IMR-90 (cell line): ENCODE measurements at regions not wholly inside any gene's neighbourhood (a gene's known extent, or its start where the extent isn't known, plus 50 kb on each side); places are given as distances from the start of the nearest gene placed in this dataset.

ENCODE experiments used
- ATAC-seq: fragments of 200-7000 bp; cut with Tn5 transposase; 2 replicates; pipeline ENCODE4 v1.9.1; 2020; ENCODE audit warnings: low read depth, mild to moderate bottlenecking, moderate library complexity
- BruUV-seq: library from RNA; stranded (reverse); fragments of 400-500 nt; replicated peaks from 2 replicates; lab custom pipeline; 2021; lab: Mats Ljungman, UMichigan
- CTCF ChIA-PET: fragments of 300-600 bp; formaldehyde crosslinking; extraction: SDS; loops from one replicate; lab custom pipeline; 2021; ENCODE audit warnings: antibody characterized with exemption; lab: Yijun Ruan, JAX
- POLR2A ChIA-PET: fragments of 300-600 bp; sonication (Branson Sonifier 250); formaldehyde crosslinking; loops from one replicate; lab custom pipeline; 2022; ENCODE audit warnings: antibody characterized with exemption; ENCODE audit not compliant: unreplicated experiment; lab: Charles Lee
- DNase-seq: peaks from one replicate; pipeline ENCODE4 v3.0.0; 2013
- H2AFZ ChIP-seq: replicated peaks from 2 replicates; pipeline ENCODE3; 2013; ENCODE audit warnings: low read length, mild to moderate bottlenecking; ENCODE audit not compliant: poor library complexity
- H2AK5ac ChIP-seq: 2 replicates; pipeline ENCODE4 v1.6.1; 2013; ENCODE audit warnings: low read depth, low read length, inconsistent platforms
- H2AK9ac ChIP-seq: replicated peaks from 2 replicates; pipeline ENCODE3; 2013; ENCODE audit warnings: mild to moderate bottlenecking, low read depth, low read length, moderate library complexity; ENCODE audit not compliant: poor library complexity
- H2BK120ac ChIP-seq: 2 replicates; pipeline ENCODE4 v1.6.1; 2013; ENCODE audit warnings: low read depth, low read length, inconsistent platforms
- H2BK15ac ChIP-seq: 3 replicates; pipeline ENCODE4 v1.6.1; 2013; ENCODE audit warnings: low read depth, low read length, inconsistent platforms
- H2BK20ac ChIP-seq: 2 replicates; pipeline ENCODE4 v1.6.1; 2013; ENCODE audit warnings: low read depth, mild to moderate bottlenecking, inconsistent platforms, low read length, moderate library complexity
- H2BK5ac ChIP-seq: 2 replicates; pipeline ENCODE4 v1.6.1; 2013; ENCODE audit warnings: mild to moderate bottlenecking, low read depth, low read length, inconsistent platforms; ENCODE audit not compliant: poor library complexity, severe bottlenecking
- H3K14ac ChIP-seq: replicated peaks from 2 replicates; pipeline ENCODE4 v1.6.1; 2013; ENCODE audit warnings: low read depth, low read length, inconsistent platforms
- H3K18ac ChIP-seq: 2 replicates; pipeline ENCODE4 v1.6.1; 2013; ENCODE audit warnings: low read depth, low read length, control low read depth
- H3K23ac ChIP-seq: 2 replicates; pipeline ENCODE4 v1.6.1; 2013; ENCODE audit warnings: low read depth, low read length, inconsistent platforms
- H3K27ac ChIP-seq: 2 replicates; pipeline ENCODE4 v1.5.1; 2013; ENCODE audit warnings: mild to moderate bottlenecking, control low read depth, low read length; ENCODE audit not compliant: insufficient read depth
- H3K27me3 ChIP-seq: 2 replicates; pipeline ENCODE4 v1.6.1; 2013; ENCODE audit warnings: low read length; ENCODE audit not compliant: control insufficient read depth, insufficient read depth
- H3K36me3 ChIP-seq: 2 replicates; pipeline ENCODE4 v1.6.1; 2013; ENCODE audit warnings: low read length, mixed read lengths; ENCODE audit not compliant: control insufficient read depth, insufficient read depth
- H3K4ac ChIP-seq: 2 replicates; pipeline ENCODE4 v1.6.1; 2013; ENCODE audit warnings: low read depth, low read length, inconsistent platforms
- H3K4me1 ChIP-seq: 2 replicates; pipeline ENCODE4 v1.6.1; 2013; ENCODE audit warnings: low read length, mixed read lengths; ENCODE audit not compliant: control insufficient read depth, insufficient read depth
- H3K4me2 ChIP-seq: 2 replicates; pipeline ENCODE4 v1.6.1; 2013; ENCODE audit warnings: low read depth, mild to moderate bottlenecking, control low read depth, low read length, moderate library complexity
- H3K4me3 ChIP-seq: 2 replicates; pipeline ENCODE4 v1.5.1; 2013; ENCODE audit warnings: low read depth, mild to moderate bottlenecking, control low read depth, low read length, moderate library complexity; ENCODE audit not compliant: insufficient read depth
- H3K56ac ChIP-seq: 2 replicates; pipeline ENCODE4 v1.6.1; 2013; ENCODE audit warnings: low read length, inconsistent platforms; ENCODE audit not compliant: insufficient read depth; ENCODE audit errors: extremely low read depth
- H3K79me1 ChIP-seq, 2 experiments: 2 replicates each; pipeline ENCODE4 v1.6.1; 2013; ENCODE audit warnings: low read length in 2 of 2, inconsistent platforms in 1 of 2, low read depth in 1 of 2
- H3K9ac ChIP-seq: 2 replicates; pipeline ENCODE4 v1.6.1; 2013; ENCODE audit warnings: low read depth, low read length, control low read depth
- H3K9me1 ChIP-seq: 2 replicates; pipeline ENCODE4 v1.6.1; 2013; ENCODE audit warnings: low read length, inconsistent platforms; ENCODE audit not compliant: insufficient read depth
- H3K9me3 ChIP-seq: 2 replicates; pipeline ENCODE4 v1.6.1; 2013; ENCODE audit warnings: low read length; ENCODE audit not compliant: control insufficient read depth, insufficient read depth
- H4K20me1 ChIP-seq: 2 replicates; pipeline ENCODE4 v1.6.1; 2013; ENCODE audit warnings: low read length, inconsistent platforms; ENCODE audit not compliant: insufficient read depth
- H4K5ac ChIP-seq: 2 replicates; pipeline ENCODE4 v1.6.1; 2013; ENCODE audit warnings: mild to moderate bottlenecking, low read depth, low read length, control low read depth
- H4K8ac ChIP-seq, 2 experiments: 2 replicates each; pipeline ENCODE4 v1.6.1; 2013; ENCODE audit warnings: low read depth in 2 of 2, low read length in 2 of 2, control low read depth in 1 of 2, inconsistent platforms in 1 of 2
- H4K91ac ChIP-seq: 2 replicates; pipeline ENCODE4 v1.6.1; 2013; ENCODE audit warnings: low read depth, low read length, inconsistent platforms; ENCODE audit not compliant: insufficient read depth
- CHD1 ChIP-seq: IDR thresholded peaks from 2 replicates; pipeline ENCODE4 v1.6.1; 2012; ENCODE audit warnings: low read depth, low read length, improper control_type of control experiment
- MXI1 ChIP-seq: IDR thresholded peaks from 2 replicates; pipeline ENCODE4 v1.6.1; 2012; ENCODE audit warnings: low read depth, mild to moderate bottlenecking, low read length, moderate library complexity, borderline replicate concordance
- NFE2L2 ChIP-seq: fragments of 150-350 bp; IDR thresholded peaks from 2 replicates; pipeline ENCODE4 v1.6.1; 2016; ENCODE audit warnings: low read depth, mild to moderate bottlenecking, low read length
- POLR2A ChIP-seq: IDR thresholded peaks from 2 replicates; pipeline ENCODE4 v1.6.1; 2012; ENCODE audit warnings: mild to moderate bottlenecking, low read depth, low read length
- RAD21 ChIP-seq: IDR thresholded peaks from 2 replicates; pipeline ENCODE4 v1.6.1; 2012; ENCODE audit warnings: low read length, improper control_type of control experiment
- RCOR1 ChIP-seq: IDR thresholded peaks from 2 replicates; pipeline ENCODE4 v1.6.1; 2012; ENCODE audit warnings: mild to moderate bottlenecking, low read length, improper control_type of control experiment; ENCODE audit not compliant: insufficient replicate concordance
- WGBS, 2 experiments: methylation state at CpG; one replicate each; pipeline versions ENCODE4 v1.1.5 to v1.1.7; 2013; ENCODE audit warnings: missing lambda C conversion rate in 2 of 2; ENCODE audit not compliant: insufficient read length in 1 of 2; ENCODE audit errors: extremely low coverage in 2 of 2; 5-methylcytosine and 5-hydroxymethylcytosine counted together
- dilution Hi-C: fragments of 300-500 bp; cut with HindIII; formaldehyde crosslinking; loops from one replicate; pipeline ENCODE4 v1.14.3; 2018; ENCODE audit warnings: low sequenced_read_pairs; ENCODE audit not compliant: unreplicated experiment
- in situ Hi-C: fragments of 300-500 bp; cut with MboI; formaldehyde crosslinking; loops from 3 replicates; pipeline ENCODE4 v1.14.3; 2019; ENCODE audit warnings: low sequenced_read_pairs, inconsistent platforms, mixed read lengths
- intact Hi-C: fragments of 100-400 bp; cut with micrococcal nuclease; formaldehyde crosslinking; loops from 2 replicates; pipeline ENCODE4 v1.10.0; 2022
- TF ChIP-seq, protein P1 (sequence below): conservative IDR thresholded peaks from 2 replicates; pipeline ENCODE4 v1.5.1; 2012; ENCODE audit warnings: mild to moderate bottlenecking, low read depth, low read length, improper control_type of control experiment

DNA sequence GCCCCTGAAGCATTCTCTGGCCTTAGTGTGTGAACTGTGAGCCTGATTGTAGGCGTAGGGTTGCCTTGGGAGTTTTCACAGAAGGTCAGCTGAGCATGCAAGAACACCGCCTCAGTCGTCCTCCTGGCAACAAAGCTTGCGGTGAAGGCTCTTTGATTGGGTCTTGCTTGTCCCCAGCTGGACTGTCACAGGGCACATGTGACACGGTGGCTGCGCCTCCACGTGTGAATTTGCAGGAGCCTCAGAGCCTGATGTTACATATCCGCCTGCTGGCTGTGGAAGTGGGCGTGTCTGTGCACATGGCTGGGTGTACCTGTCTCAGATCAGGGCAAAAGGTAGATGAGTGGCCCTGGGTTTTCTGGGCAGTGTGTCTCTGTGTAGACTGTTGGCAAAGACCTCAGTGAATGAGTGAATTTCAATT is 228.7 kb downstream of the HAUS1 start:
- H3K4me1 ChIP-seq = no peaks in the 10 kb centered on the region
- H4K20me1 ChIP-seq = no peaks in the 10 kb centered on the region
- H3K27ac ChIP-seq = no peak overlapping the region
- intact Hi-C loops = no loop called here
- H4K91ac ChIP-seq = no peak overlapping the region
- H2AK9ac ChIP-seq = no peak overlapping the region
- H2AK5ac ChIP-seq = no peak overlapping the region
- no peaks in the 10 kb centered on the region for H3K9me3 ChIP-seq
- H3K36me3 ChIP-seq = no peaks in the 10 kb centered on the region
- dilution Hi-C loops = no loop called here
- no peak overlapping the region for H3K4ac ChIP-seq
- no peak overlapping the region for H2AFZ ChIP-seq
- H2BK15ac ChIP-seq = no peak overlapping the region
- no peak overlapping the region for H4K5ac ChIP-seq
- ChIA-PET CTCF (no interaction called here), POLR2A (no interaction called here)
- H3K18ac ChIP-seq = no peak overlapping the region
- no TSS peak for BruUV-seq
- no peak overlapping the region for H3K23ac ChIP-seq
- no peak overlapping the region for H4K8ac ChIP-seq
- TF ChIP-seq, protein P1, sequence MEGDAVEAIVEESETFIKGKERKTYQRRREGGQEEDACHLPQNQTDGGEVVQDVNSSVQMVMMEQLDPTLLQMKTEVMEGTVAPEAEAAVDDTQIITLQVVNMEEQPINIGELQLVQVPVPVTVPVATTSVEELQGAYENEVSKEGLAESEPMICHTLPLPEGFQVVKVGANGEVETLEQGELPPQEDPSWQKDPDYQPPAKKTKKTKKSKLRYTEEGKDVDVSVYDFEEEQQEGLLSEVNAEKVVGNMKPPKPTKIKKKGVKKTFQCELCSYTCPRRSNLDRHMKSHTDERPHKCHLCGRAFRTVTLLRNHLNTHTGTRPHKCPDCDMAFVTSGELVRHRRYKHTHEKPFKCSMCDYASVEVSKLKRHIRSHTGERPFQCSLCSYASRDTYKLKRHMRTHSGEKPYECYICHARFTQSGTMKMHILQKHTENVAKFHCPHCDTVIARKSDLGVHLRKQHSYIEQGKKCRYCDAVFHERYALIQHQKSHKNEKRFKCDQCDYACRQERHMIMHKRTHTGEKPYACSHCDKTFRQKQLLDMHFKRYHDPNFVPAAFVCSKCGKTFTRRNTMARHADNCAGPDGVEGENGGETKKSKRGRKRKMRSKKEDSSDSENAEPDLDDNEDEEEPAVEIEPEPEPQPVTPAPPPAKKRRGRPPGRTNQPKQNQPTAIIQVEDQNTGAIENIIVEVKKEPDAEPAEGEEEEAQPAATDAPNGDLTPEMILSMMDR = no peak
- TF ChIP-seq CHD1 (no peak), RAD21 (no peak), NFE2L2 (no peak), RCOR1 (no peak), MXI1 (no peak), POLR2A (no peak)
- 28% methylated on average over 5 of the region's 9 CpGs; no CpG with 5 or more reads in 1 of the 2 experiments for WGBS, 2 experiments
- H3K56ac ChIP-seq = no peak overlapping the region
- no peak for DNase-seq
- no peaks in the 10 kb centered on the region for H3K79me1 ChIP-seq
- in situ Hi-C loops = no loop called here
- no peak overlapping the region for H3K14ac ChIP-seq
- H3K9ac ChIP-seq = no peak overlapping the region
- H2BK120ac ChIP-seq = no peak overlapping the region
- H3K4me3 ChIP-seq = no peak overlapping the region
- no peak overlapping the region for H3K4me2 ChIP-seq
- ATAC-seq = no peak
- no peak overlapping the region for H2BK5ac ChIP-seq
- H2BK20ac ChIP-seq = no peak overlapping the region
- H3K27me3 ChIP-seq = peaks cover 50% of the 10 kb centered on the region
- no peaks in the 10 kb centered on the region for H3K9me1 ChIP-seq
